ENCODE measurements at regions not wholly inside any gene's neighbourhood (a gene's known extent, or its start where the extent isn't known, plus 50 kb on each side); places are given as distances from the start of the nearest gene placed in this dataset.
"Not testable (repeated sequence)": the region's sequence is repeated elsewhere in the genome, so short reads cannot be mapped to it uniquely, and the experiment has no call there.

- DNase-seq (ENCODE audit: low spot score), result no peak
Measured at GRCh38 chr14:50018201-50018932, 98.0 kb downstream of the VCPKMT start.

GRCh38 chr14:50018933-50019210 is 97.5 kb downstream of the VCPKMT start:
- DNase-seq (ENCODE audit: low spot score), result no peak

GRCh38 chr14:50020184-50020583 is 96.2 kb downstream of the VCPKMT start:
- DNase-seq (ENCODE audit: low spot score), result no peak

- no peak for DNase-seq (ENCODE audit: low spot score)
Measured at GRCh38 chr14:50020799-50021198, 95.6 kb downstream of the VCPKMT start.

- DNase-seq (ENCODE audit: low spot score), result no peak
Measured at GRCh38 chr14:50021261-50022031, 94.9 kb downstream of the VCPKMT start.

- DNase-seq (ENCODE audit: low spot score), result no peak
Measured at GRCh38 chr14:50022661-50023060, 93.7 kb downstream of the VCPKMT start.

- no peak for DNase-seq (ENCODE audit: low spot score)
Measured at GRCh38 chr14:50023671-50024490, 92.5 kb downstream of the VCPKMT start.

- no peak for DNase-seq (ENCODE audit: low spot score)
Measured at GRCh38 chr14:50025073-50025472, 91.3 kb downstream of the VCPKMT start.

GRCh38 chr14:50025776-50026175 is 90.6 kb downstream of the VCPKMT start:
- DNase-seq (ENCODE audit: low spot score), result no peak

GRCh38 chr14:50026396-50026795 is 90.0 kb downstream of the VCPKMT start:
- DNase-seq (ENCODE audit: low spot score), result no peak

GRCh38 chr14:50027816-50028215 is 88.6 kb downstream of the VCPKMT start:
- no peak for DNase-seq (ENCODE audit: low spot score)

- DNase-seq (ENCODE audit: low spot score), result no peak
Measured at GRCh38 chr14:50028458-50028857, 87.9 kb downstream of the VCPKMT start.

- DNase-seq (ENCODE audit: low spot score), result no peak
Measured at GRCh38 chr14:50030036-50030435, 86.3 kb downstream of the VCPKMT start.

- not testable (repeated sequence) for DNase-seq (ENCODE audit: low spot score)
Measured at GRCh38 chr14:50030911-50031310, 85.5 kb downstream of the VCPKMT start.

- no peak for DNase-seq (ENCODE audit: low spot score)
Measured at GRCh38 chr14:50031602-50032313, 84.6 kb downstream of the VCPKMT start.

- not testable (repeated sequence) for DNase-seq (ENCODE audit: low spot score)
Measured at GRCh38 chr14:50032462-50033167, 83.8 kb downstream of the VCPKMT start.

GRCh38 chr14:50035214-50035613 is 81.2 kb downstream of the VCPKMT start:
- DNase-seq (ENCODE audit: low spot score), result no peak

GRCh38 chr14:50036211-50036610 is 80.2 kb downstream of the VCPKMT start:
- no peak for DNase-seq (ENCODE audit: low spot score)

GRCh38 chr14:50036637-50037036 is 79.7 kb downstream of the VCPKMT start:
- no peak for DNase-seq (ENCODE audit: low spot score)

- DNase-seq (ENCODE audit: low spot score), result no peak
Measured at GRCh38 chr14:50037240-50037639, 79.1 kb downstream of the VCPKMT start.

- DNase-seq (ENCODE audit: low spot score), result no peak
Measured at GRCh38 chr14:50037852-50038251, 78.5 kb downstream of the VCPKMT start.

Measured in HuH-7 (cell line).